Stimulated activated naive B cell treated with anti-CD40 and anti-IgM and Interleukin-4, amounts not matched to agents 10 μg/mL and 1 μg/mL and 100 μg/mL, for 72 hours (primary cell): ENCODE measurements at regions not wholly inside any gene's neighbourhood (a gene's known extent, or its start where the extent isn't known, plus 50 kb on each side); places are given as distances from the start of the nearest gene placed in this dataset.
A peak's percentile ranks its signal among the peaks of the same experiment; 100 is the strongest.
"Not testable (repeated sequence)": the region's sequence is repeated elsewhere in the genome, so short reads cannot be mapped to it uniquely, and the experiment has no call there.

Source experiments
- ATAC-seq, 2 donors: fragments of 150-1000 bp; cut with Tn5 transposase; replicated peaks; 2 replicates each; pipeline ENCODE4 v1.10.0; 2021; ENCODE audit warnings: moderate library complexity in 1 of 2
- DNase-seq: peaks from one replicate; pipeline ENCODE4 v3.0.0; 2021
- H3K27ac Mint-ChIP-seq: one replicate; pipeline ENCODE4 v1.8.0; 2022; ENCODE audit warnings: mild to moderate bottlenecking, mixed read lengths
- H3K27me3 Mint-ChIP-seq, 2 donors: one replicate each; pipeline ENCODE4 v1.8.0; 2022; ENCODE audit warnings: mixed read lengths in 2 of 2
- H3K36me3 Mint-ChIP-seq, 2 donors: one replicate each; pipeline ENCODE4 v1.8.0; 2022; ENCODE audit warnings: mixed read lengths in 2 of 2, mild to moderate bottlenecking in 1 of 2
- H3K4me1 Mint-ChIP-seq, 2 donors: one replicate each; pipeline ENCODE4 v1.8.0; 2022; ENCODE audit warnings: mixed read lengths in 2 of 2, mild to moderate bottlenecking in 1 of 2
- H3K4me3 Mint-ChIP-seq, 2 donors: one replicate each; pipeline ENCODE4 v1.8.0; 2022; ENCODE audit warnings: mild to moderate bottlenecking in 2 of 2, mixed read lengths in 2 of 2, moderate library complexity in 1 of 2
- H3K9me3 Mint-ChIP-seq, 2 donors: one replicate each; pipeline ENCODE4 v1.8.0; 2022; ENCODE audit warnings: mixed read lengths in 2 of 2, mild to moderate bottlenecking in 1 of 2

DNA sequence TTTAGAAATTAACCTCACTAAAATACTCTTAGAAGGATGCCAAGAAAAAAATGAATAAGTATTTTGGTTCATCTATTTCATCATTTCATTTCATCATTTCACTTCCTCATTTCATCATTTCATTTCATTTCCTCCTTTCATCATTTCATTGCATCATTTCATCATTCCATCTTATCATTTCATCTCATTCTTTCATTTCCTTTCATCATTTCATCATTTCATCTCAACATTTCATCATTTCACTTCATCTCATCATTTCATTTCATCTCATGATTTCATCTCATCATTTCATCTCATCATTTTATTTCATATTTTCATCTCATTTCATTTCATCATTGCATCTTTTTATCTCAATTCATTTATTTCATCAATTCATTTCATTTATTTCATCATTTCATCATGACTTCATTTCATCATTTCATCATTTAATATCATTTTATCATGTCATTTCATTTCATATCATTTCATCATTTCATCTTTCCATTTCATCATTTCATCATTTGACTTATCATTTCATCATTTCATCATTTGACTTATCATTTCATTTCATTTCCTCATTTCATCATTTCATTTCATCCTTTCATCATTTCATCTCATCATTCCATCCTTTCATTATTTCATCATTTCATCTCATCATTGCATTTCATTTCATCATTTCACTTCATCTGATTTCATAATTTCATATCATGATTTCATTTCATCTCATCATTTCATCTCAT is 129.9 kb downstream of the ZNF92 start:
- no peaks in the 10 kb centered on the region for H3K4me1 Mint-ChIP-seq
- H3K9me3 Mint-ChIP-seq, result no peaks in the 10 kb centered on the region
- no peak overlapping the region for H3K27ac Mint-ChIP-seq
- no peaks in the 10 kb centered on the region for H3K36me3 Mint-ChIP-seq
- no peaks in the 10 kb centered on the region for H3K27me3 Mint-ChIP-seq
- ATAC-seq (no peak), DNase-seq (no peak)
- no peak overlapping the region for H3K4me3 Mint-ChIP-seq

DNA sequence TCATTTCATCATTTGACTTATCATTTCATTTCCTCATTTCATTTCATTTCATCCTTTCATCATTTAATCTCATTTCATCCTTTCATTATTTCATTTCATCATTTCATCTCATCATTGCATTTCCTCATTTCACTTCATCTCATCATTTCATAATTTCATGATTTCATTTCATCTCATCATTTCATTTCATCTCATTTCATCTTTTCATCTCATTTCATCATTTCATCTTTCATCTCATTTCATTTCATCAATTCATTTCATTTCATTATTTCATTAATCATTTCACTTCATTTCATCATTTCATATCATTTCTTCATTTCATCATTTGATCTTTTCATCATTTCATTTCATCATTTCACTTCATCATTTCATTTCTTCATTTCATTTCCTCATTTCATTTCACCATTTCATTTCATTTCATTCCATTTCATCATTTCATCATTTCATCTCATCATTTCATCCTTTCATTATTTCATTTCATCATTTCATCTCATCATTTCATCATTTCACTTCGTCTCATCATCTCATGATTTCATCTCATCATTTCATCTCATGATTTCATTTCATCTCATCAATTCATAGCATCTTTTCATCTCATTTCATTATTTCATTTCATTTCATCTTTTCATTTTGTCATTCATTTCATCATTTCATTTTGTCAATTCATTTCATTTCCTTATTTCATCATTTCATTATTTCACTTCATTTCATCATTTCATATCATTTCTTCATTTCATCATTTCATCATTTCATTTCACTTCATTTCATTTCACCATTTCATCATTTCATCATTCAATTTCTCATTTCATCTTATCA is 131.1 kb downstream of the ZNF92 start:
- not testable (repeated sequence) for ATAC-seq, H3K27me3 Mint-ChIP-seq, DNase-seq, H3K36me3 Mint-ChIP-seq, H3K27ac Mint-ChIP-seq, H3K9me3 Mint-ChIP-seq, H3K4me3 Mint-ChIP-seq, H3K4me1 Mint-ChIP-seq

GRCh38 chr7:65505320-65505633 is 131.6 kb downstream of the ZNF92 start:
- H3K4me3 Mint-ChIP-seq, H3K27ac Mint-ChIP-seq, DNase-seq, ATAC-seq, H3K36me3 Mint-ChIP-seq, H3K4me1 Mint-ChIP-seq, H3K9me3 Mint-ChIP-seq: not testable (repeated sequence)
- peaks cover 4 to 13% of the 10 kb centered on the region in 2 donors for H3K27me3 Mint-ChIP-seq

DNA sequence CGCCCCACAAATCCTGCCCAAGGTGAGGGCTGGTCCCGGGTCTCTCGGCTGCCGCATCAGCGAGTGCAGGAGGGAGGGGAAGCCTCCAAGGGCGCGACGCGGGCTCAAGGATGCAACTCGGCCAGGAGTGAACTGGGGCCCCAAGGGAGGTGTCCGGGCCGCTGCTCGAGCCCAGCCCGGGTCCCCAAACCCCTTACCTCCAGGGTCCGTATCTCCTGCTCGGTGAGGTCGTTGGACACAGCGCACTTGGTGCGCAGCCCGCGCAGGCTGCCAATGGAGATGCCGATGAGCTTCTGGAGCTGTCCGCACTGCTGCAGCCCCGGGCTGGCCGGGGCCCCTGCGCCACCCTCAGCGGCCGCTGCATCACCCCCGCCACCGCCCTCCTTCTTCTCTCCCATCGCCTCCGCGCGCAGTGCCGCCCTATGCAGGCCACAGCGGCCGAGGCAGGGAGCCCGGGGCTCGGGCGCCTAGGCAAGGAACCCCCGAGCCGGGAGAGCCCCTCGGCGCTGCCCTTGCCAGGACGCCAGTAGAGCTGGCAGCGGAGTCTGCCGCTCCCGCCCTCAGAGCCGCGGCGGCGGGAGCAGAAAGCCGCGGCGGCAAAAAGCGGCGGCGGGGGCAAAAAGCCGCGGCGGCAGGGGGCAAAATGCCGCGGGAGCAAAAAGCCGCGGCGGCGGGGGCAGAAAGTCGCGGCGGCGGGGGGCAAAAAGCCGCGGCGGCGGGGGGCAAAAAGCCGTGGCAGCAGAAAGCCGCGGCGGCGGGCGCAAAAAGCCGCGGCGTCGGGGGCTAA is 135.1 kb downstream of the ZNF92 start:
- Mint-ChIP-seq H3K27ac (peak overlapping the region; percentile 82), H3K27me3 (peaks cover 12 to 22% of the 10 kb centered on the region in 2 donors), H3K4me3 (peak overlapping the region; percentile 77 to 88)
- H3K9me3 Mint-ChIP-seq, H3K4me1 Mint-ChIP-seq, DNase-seq, H3K36me3 Mint-ChIP-seq: not testable (repeated sequence)
- ATAC-seq, result peak; percentile 39 to 61

DNA sequence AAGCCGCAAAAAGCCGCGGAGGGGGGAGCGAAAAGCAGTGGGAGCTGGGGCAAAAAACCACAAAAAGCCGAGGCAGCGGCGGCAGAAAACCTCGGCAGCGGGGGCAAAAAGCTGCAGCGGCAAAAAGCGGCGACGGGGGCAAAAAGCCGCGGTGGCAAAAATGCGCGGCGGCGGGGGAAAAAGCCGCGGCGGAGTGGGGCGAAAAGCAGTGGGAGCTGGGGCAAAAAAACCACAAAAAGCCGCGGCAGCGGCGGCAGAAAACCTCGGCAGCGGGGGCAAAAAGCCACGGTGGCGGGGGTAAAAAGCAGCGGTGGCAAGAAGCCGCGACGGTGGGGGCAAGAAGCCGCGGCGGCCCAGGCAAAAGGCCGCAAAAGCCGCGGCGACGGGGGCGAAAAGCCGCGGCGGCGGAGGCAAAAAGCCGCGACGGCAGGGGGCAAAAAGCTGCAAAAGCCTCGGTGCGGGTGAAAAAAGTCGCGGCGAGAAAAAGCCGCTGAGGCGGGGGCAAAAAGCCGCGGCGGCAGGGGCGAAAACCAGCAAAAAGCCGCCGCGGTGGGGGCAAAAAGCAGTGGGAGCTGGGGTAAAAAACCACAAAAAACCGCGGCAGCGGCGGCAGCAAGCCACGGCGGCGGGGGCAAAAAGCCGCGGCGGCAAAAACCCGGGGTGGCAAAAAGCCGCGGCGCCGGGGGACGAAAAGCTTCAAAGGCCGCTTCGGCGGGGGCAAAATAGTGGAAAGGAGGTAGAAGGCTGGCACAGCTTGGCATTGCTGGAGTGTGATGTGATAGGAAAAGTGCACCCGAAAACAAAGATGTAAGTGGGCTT is 135.9 kb downstream of the ZNF92 start:
- H3K27me3 Mint-ChIP-seq, result peaks cover 13 to 25% of the 10 kb centered on the region in 2 donors
- DNase-seq, result no peak
- peak overlapping the region; percentile 82 for H3K27ac Mint-ChIP-seq
- H3K36me3 Mint-ChIP-seq, result peaks cover 0 to 1% of the 10 kb centered on the region in 2 donors
- no peak for ATAC-seq
- peak overlapping the region; percentile 77 to 88 for H3K4me3 Mint-ChIP-seq
- H3K9me3 Mint-ChIP-seq, result no peaks in the 10 kb centered on the region
- peaks cover 6 to 10% of the 10 kb centered on the region in 2 donors for H3K4me1 Mint-ChIP-seq

DNA sequence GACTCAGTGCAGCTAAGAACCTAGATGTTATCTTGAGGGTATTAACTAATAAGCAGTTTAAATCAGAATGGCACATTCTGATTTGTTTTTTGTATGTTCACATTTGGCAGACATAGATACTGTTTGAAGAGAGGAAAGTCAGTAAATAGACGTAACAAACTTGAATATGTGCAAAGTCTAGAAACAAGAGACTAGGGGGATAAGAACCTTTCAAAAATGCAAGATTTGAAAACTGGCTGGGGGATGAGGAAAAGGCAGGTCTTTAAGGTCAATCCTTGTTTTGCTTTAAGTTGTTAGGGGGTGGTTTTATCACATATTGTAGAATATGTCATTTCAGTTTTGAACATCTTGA is 136.5 kb downstream of the ZNF92 start:
- not testable (repeated sequence) for ATAC-seq, H3K9me3 Mint-ChIP-seq, H3K36me3 Mint-ChIP-seq, DNase-seq, H3K4me1 Mint-ChIP-seq
- Mint-ChIP-seq H3K27ac (peak overlapping the region; percentile 69), H3K27me3 (peaks cover 16 to 28% of the 10 kb centered on the region in 2 donors), H3K4me3 (peak overlapping the region; percentile 77 to 88)

GRCh38 chr7:65519751-65520150 is 146.1 kb downstream of the ZNF92 start:
- not testable (repeated sequence) for H3K36me3 Mint-ChIP-seq

DNA sequence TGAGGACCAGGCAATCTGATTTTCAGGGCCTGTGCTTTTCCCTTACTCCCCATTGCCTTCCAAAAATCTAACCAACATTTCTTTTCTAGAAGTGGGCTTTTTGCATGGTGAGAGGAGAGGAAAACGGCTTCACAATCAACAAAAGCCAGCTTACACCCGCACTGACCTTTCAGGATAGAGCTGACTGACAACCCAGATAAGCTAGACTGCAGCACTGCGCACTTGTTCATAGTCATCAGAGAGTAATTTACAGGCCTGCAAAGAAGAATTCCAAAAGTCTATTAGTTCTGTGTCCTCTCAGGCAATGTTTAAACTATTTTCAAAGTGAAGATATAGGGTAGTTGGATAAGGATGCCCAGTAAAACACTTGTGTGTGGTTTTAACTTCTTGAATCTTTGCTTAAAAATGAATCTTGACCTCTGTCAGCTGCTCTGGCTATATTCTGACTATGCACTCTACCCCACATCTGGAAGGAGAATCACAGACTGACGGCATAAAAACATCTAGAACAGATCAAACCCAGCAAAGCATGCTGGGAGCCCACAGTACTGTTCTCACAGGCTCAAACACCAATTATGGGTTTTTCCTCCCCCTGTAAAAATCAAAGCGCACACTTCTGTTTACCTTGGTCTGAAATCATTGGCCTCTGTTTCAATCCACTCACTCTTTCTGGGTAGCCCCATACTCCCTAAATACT is 172.0 kb downstream of the ZNF92 start:
- not testable (repeated sequence) for H3K4me1 Mint-ChIP-seq, H3K9me3 Mint-ChIP-seq, H3K36me3 Mint-ChIP-seq, H3K4me3 Mint-ChIP-seq, ATAC-seq, DNase-seq, H3K27ac Mint-ChIP-seq
- H3K27me3 Mint-ChIP-seq, result peaks cover 4 to 10% of the 10 kb centered on the region in 2 donors

More at GRCh38 chr7:65519751-65520150, 146.1 kb downstream of the ZNF92 start:
- H3K27ac Mint-ChIP-seq, H3K4me3 Mint-ChIP-seq, H3K4me1 Mint-ChIP-seq, H3K9me3 Mint-ChIP-seq, DNase-seq, ATAC-seq: not testable (repeated sequence)
- peaks cover 14 to 16% of the 10 kb centered on the region in 2 donors for H3K27me3 Mint-ChIP-seq

GRCh38 chr7:65549589-65550443 is 176.2 kb downstream of the ZNF92 start:
- H3K9me3 Mint-ChIP-seq, H3K4me1 Mint-ChIP-seq, H3K4me3 Mint-ChIP-seq, H3K27ac Mint-ChIP-seq, ATAC-seq, DNase-seq: not testable (repeated sequence)
- H3K36me3 Mint-ChIP-seq, result peaks cover 7 to 13% of the 10 kb centered on the region in 2 donors
- peaks cover 9 to 18% of the 10 kb centered on the region in 2 donors for H3K27me3 Mint-ChIP-seq

DNA sequence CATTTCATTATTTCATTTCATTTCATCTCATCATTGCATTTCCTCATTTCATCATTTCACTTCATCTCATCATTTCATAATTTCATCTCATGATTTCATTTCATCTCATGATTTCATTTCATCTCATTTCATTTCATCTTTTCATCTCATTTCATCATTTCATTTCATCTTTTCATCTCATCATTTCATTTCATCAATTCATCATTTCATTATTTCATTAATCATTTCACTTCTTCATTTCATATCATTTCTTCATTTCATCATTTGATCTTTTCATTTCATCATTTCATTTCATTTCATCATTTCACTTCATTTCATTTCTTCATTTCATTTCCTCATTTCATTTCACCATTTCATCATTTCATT is 176.8 kb downstream of the ZNF92 start:
- not testable (repeated sequence) for H3K4me1 Mint-ChIP-seq, H3K9me3 Mint-ChIP-seq, ATAC-seq, H3K4me3 Mint-ChIP-seq, DNase-seq
- Mint-ChIP-seq H3K27ac (peak overlapping the region; percentile 51), H3K36me3 (peaks cover 7 to 13% of the 10 kb centered on the region in 2 donors), H3K27me3 (peaks cover 9 to 18% of the 10 kb centered on the region in 2 donors)

GRCh38 chr7:65551042-65551441 is 177.4 kb downstream of the ZNF92 start:
- H3K9me3 Mint-ChIP-seq, H3K4me1 Mint-ChIP-seq, DNase-seq, ATAC-seq: not testable (repeated sequence)
- peaks cover 9 to 18% of the 10 kb centered on the region in 2 donors for H3K27me3 Mint-ChIP-seq
- peak overlapping the region; percentile 83 for H3K27ac Mint-ChIP-seq
- H3K4me3 Mint-ChIP-seq, result peak overlapping the region; percentile 8 to 44
- H3K36me3 Mint-ChIP-seq, result peaks cover 7 to 13% of the 10 kb centered on the region in 2 donors

GRCh38 chr7:65554553-65555476 is 181.2 kb downstream of the ZNF92 start:
- peaks cover 5 to 12% of the 10 kb centered on the region in 2 donors for H3K27me3 Mint-ChIP-seq
- not testable (repeated sequence) for H3K4me1 Mint-ChIP-seq, H3K27ac Mint-ChIP-seq, DNase-seq, H3K9me3 Mint-ChIP-seq, H3K36me3 Mint-ChIP-seq, H3K4me3 Mint-ChIP-seq
- peak in 1 of 2 donors; percentile 39 for ATAC-seq
